ENCODE measurements at regions not wholly inside any gene's neighbourhood (a gene's known extent, or its start where the extent isn't known, plus 50 kb on each side); places are given as distances from the start of the nearest gene placed in this dataset.
A peak's percentile ranks its signal among the peaks of the same experiment; 100 is the strongest.

- Histone ChIP-seq H3K9ac (ENCODE audit: low read length) (no peak overlapping the region), H2BK5ac (ENCODE audit: low read depth, low read length, poor library complexity) (no peak overlapping the region), H2BK120ac (ENCODE audit: insufficient read depth, low read length, poor library complexity) (no peak overlapping the region), H3K36me3 (ENCODE audit: control insufficient read depth in 1 of 2, insufficient read depth in 2 of 2, low read length in 2 of 2) (no peaks in the 10 kb centered on the region), H3K4me1 (ENCODE audit: control insufficient read depth in 1 of 2, insufficient read depth in 2 of 2, low read length in 2 of 2) (peaks cover 3% of the 10 kb centered on the region in 2 experiments), H3K23ac (ENCODE audit: low read length) (no peak overlapping the region), H3K79me1 (ENCODE audit: low read length) (no peaks in the 10 kb centered on the region), H3K79me2 (ENCODE audit: control insufficient read depth, insufficient read depth, low read length, poor library complexity) (no peaks in the 10 kb centered on the region), H4K8ac (ENCODE audit: low read depth, low read length) (no peak overlapping the region), H3K18ac (ENCODE audit: low read length) (no peak overlapping the region), H3K27me3 (ENCODE audit: insufficient read depth, low read length) (no peaks in the 10 kb centered on the region), H3K9me3 (ENCODE audit: insufficient read depth, low read depth, low read length) (peaks cover 3% of the 10 kb centered on the region), H3K4ac (ENCODE audit: low read depth, low read length) (no peak overlapping the region), H2BK12ac (ENCODE audit: low read length) (no peak overlapping the region), H4K91ac (ENCODE audit: low read depth, low read length) (no peak overlapping the region), H3K14ac (ENCODE audit: low read length) (no peak overlapping the region), H3K27ac (ENCODE audit: low read depth, low read length) (no peak overlapping the region), H4K12ac (ENCODE audit: low read depth, low read length) (no peak overlapping the region), H2AK5ac (ENCODE audit: low read length) (no peak overlapping the region), H3K4me3 (ENCODE audit: low read depth, low read length) (no peak overlapping the region), H2AFZ (ENCODE audit: insufficient read depth, low read length, poor library complexity) (no peak overlapping the region), H3K4me2 (ENCODE audit: low read length) (no peak overlapping the region)
- DNase-seq, result no peak
- WGBS (ENCODE audit: extremely low coverage, insufficient coverage, insufficient read length), result no CpG with 5 or more reads among the region's 8 CpGs
Measured at GRCh38 chr6:43953794-43954310, 173.4 kb downstream of the MRPL14 start.

- H3K27ac ChIP-seq (ENCODE audit: low read depth, low read length), result no peak overlapping the region
- WGBS (ENCODE audit: extremely low coverage, insufficient coverage, insufficient read length), result no CpG with 5 or more reads among the region's 2 CpGs
Measured at GRCh38 chr6:43953256-43953655, 174.0 kb downstream of the MRPL14 start.

DNA sequence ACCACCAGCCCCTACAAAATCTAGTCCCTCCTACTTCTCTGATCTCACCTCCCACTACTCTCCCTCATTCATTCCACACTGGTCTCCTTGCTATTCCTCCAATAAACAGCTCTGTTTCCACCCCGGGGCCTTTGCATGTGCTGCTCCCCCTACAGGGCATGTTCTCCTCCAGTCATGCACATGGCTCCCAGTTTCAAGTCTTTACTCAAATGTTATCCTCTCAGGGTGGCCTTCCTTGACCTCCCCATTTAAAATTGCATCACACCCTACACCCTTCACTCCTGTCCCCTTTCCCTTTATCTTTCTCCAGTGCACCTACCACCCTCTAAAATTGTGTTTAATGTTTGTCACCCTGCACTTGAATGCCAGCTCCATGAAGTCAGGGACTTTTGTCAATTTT, 174.5 kb downstream of the MRPL14 start:
- no CpG with 5 or more reads among the region's 1 CpG for WGBS (ENCODE audit: extremely low coverage, insufficient coverage, insufficient read length)
- Histone ChIP-seq H3K27me3 (ENCODE audit: insufficient read depth, low read length) (no peaks in the 10 kb centered on the region), H3K79me1 (ENCODE audit: low read length) (no peaks in the 10 kb centered on the region), H3K9me3 (ENCODE audit: insufficient read depth, low read depth, low read length) (peaks cover 3% of the 10 kb centered on the region), H3K79me2 (ENCODE audit: control insufficient read depth, insufficient read depth, low read length, poor library complexity) (no peaks in the 10 kb centered on the region), H3K4me1 (ENCODE audit: control insufficient read depth in 1 of 2, insufficient read depth in 2 of 2, low read length in 2 of 2) (peaks cover 3 to 5% of the 10 kb centered on the region in 2 experiments), H2AFZ (ENCODE audit: insufficient read depth, low read length, poor library complexity) (no peak overlapping the region), H3K14ac (ENCODE audit: low read length) (no peak overlapping the region), H4K12ac (ENCODE audit: low read depth, low read length) (no peak overlapping the region), H2AK5ac (ENCODE audit: low read length) (no peak overlapping the region), H2BK120ac (ENCODE audit: insufficient read depth, low read length, poor library complexity) (no peak overlapping the region), H3K4me2 (ENCODE audit: low read length) (no peak overlapping the region), H3K4me3 (ENCODE audit: low read depth, low read length) (no peak overlapping the region), H3K36me3 (ENCODE audit: control insufficient read depth in 1 of 2, insufficient read depth in 2 of 2, low read length in 2 of 2) (no peaks in the 10 kb centered on the region), H4K91ac (ENCODE audit: low read depth, low read length) (no peak overlapping the region), H3K27ac (ENCODE audit: low read depth, low read length) (no peak overlapping the region), H2BK12ac (ENCODE audit: low read length) (no peak overlapping the region), H4K8ac (ENCODE audit: low read depth, low read length) (no peak overlapping the region), H3K9ac (ENCODE audit: low read length) (no peak overlapping the region), H3K4ac (ENCODE audit: low read depth, low read length) (no peak overlapping the region), H3K18ac (ENCODE audit: low read length) (no peak overlapping the region), H2BK5ac (ENCODE audit: low read depth, low read length, poor library complexity) (no peak overlapping the region), H3K23ac (ENCODE audit: low read length) (no peak overlapping the region)
- DNase-seq, result peak; percentile 25 to 62

More at GRCh38 chr6:43953256-43953655, 174.0 kb downstream of the MRPL14 start:
- no peak overlapping the region for H2BK120ac ChIP-seq (ENCODE audit: insufficient read depth, low read length, poor library complexity)
- H3K36me3 ChIP-seq (ENCODE audit: control insufficient read depth in 1 of 2, insufficient read depth in 2 of 2, low read length in 2 of 2), result no peaks in the 10 kb centered on the region
- no peak overlapping the region for H2BK5ac ChIP-seq (ENCODE audit: low read depth, low read length, poor library complexity)
- H3K23ac ChIP-seq (ENCODE audit: low read length), result no peak overlapping the region
- no peak overlapping the region for H2AK5ac ChIP-seq (ENCODE audit: low read length)
- H3K9ac ChIP-seq (ENCODE audit: low read length), result no peak overlapping the region
- no peak overlapping the region for H3K14ac ChIP-seq (ENCODE audit: low read length)
- H3K27me3 ChIP-seq (ENCODE audit: insufficient read depth, low read length), result no peaks in the 10 kb centered on the region
- no peaks in the 10 kb centered on the region for H3K79me2 ChIP-seq (ENCODE audit: control insufficient read depth, insufficient read depth, low read length, poor library complexity)
- H3K4me3 ChIP-seq (ENCODE audit: low read depth, low read length), result no peak overlapping the region
- no peak for DNase-seq
- peaks cover 3 to 5% of the 10 kb centered on the region in 2 experiments for H3K4me1 ChIP-seq (ENCODE audit: control insufficient read depth in 1 of 2, insufficient read depth in 2 of 2, low read length in 2 of 2)
- no peak overlapping the region for H2BK12ac ChIP-seq (ENCODE audit: low read length)
- no peak overlapping the region for H4K91ac ChIP-seq (ENCODE audit: low read depth, low read length)
- H3K4me2 ChIP-seq (ENCODE audit: low read length), result no peak overlapping the region
- no peak overlapping the region for H3K4ac ChIP-seq (ENCODE audit: low read depth, low read length)
- H4K8ac ChIP-seq (ENCODE audit: low read depth, low read length), result no peak overlapping the region
- no peaks in the 10 kb centered on the region for H3K79me1 ChIP-seq (ENCODE audit: low read length)
- H3K9me3 ChIP-seq (ENCODE audit: insufficient read depth, low read depth, low read length), result peaks cover 3% of the 10 kb centered on the region
- H4K12ac ChIP-seq (ENCODE audit: low read depth, low read length), result no peak overlapping the region
- H3K18ac ChIP-seq (ENCODE audit: low read length), result no peak overlapping the region
- no peak overlapping the region for H2AFZ ChIP-seq (ENCODE audit: insufficient read depth, low read length, poor library complexity)

DNA sequence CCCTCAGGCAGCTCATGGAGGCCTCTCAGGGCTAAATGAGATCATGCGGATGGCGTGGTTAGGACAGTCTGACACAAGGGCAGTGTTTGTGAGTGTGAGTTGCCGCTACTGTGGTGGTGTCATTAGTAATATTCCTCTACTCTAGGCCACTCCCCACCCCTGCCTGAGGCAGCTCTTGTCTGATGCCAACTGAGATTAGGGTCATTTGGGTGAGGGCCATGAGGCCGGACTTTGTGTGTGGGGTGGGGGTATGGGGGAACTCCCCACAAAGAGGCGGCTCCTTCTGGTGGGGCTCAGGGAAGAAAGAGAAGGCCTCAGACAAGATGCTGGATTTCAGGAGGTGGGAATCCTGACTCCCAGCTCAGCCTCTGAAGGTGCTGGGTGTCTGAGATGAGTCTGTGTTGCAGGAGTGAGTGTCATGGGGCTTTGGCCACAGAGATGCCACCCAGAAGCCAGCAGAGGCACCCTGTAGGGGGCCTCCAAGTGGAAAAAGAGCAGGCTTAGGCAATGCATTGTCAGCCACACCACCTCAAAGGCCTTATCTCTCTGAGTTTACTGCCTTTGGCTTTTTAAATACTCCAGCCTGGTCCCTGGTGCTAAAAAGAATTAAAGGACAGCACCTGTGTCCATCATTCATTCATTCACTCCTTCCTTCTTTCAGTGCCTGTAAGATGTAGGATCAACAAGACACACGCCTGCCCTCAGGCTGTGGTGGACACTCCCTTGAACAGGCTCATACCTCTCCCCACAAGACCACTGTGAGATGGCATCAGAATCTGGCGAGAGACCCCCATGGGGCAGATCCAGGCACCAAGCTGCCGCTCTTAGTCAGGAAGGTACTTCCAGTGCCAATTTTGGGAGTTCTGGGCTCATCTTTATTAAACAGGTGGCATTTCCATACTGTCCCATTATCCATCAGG, 175.2 kb downstream of the MRPL14 start:
- DNase-seq, result no peak
- no peak overlapping the region for H3K9ac ChIP-seq (ENCODE audit: low read length)
- no peak overlapping the region for H2BK12ac ChIP-seq (ENCODE audit: low read length)
- no peak overlapping the region for H3K4me3 ChIP-seq (ENCODE audit: low read depth, low read length)
- H3K23ac ChIP-seq (ENCODE audit: low read length), result no peak overlapping the region
- no peak overlapping the region for H4K12ac ChIP-seq (ENCODE audit: low read depth, low read length)
- no peak overlapping the region for H2BK120ac ChIP-seq (ENCODE audit: insufficient read depth, low read length, poor library complexity)
- peaks cover 3% of the 10 kb centered on the region for H3K9me3 ChIP-seq (ENCODE audit: insufficient read depth, low read depth, low read length)
- no peak overlapping the region for H2BK5ac ChIP-seq (ENCODE audit: low read depth, low read length, poor library complexity)
- H3K4ac ChIP-seq (ENCODE audit: low read depth, low read length), result no peak overlapping the region
- H2AFZ ChIP-seq (ENCODE audit: insufficient read depth, low read length, poor library complexity), result no peak overlapping the region
- H3K27ac ChIP-seq (ENCODE audit: low read depth, low read length), result no peak overlapping the region
- no peaks in the 10 kb centered on the region for H3K79me2 ChIP-seq (ENCODE audit: control insufficient read depth, insufficient read depth, low read length, poor library complexity)
- no peak overlapping the region for H4K91ac ChIP-seq (ENCODE audit: low read depth, low read length)
- no peak overlapping the region for H3K18ac ChIP-seq (ENCODE audit: low read length)
- H2AK5ac ChIP-seq (ENCODE audit: low read length), result no peak overlapping the region
- H3K14ac ChIP-seq (ENCODE audit: low read length), result no peak overlapping the region
- H3K4me2 ChIP-seq (ENCODE audit: low read length), result no peak overlapping the region
- H3K36me3 ChIP-seq (ENCODE audit: control insufficient read depth in 1 of 2, insufficient read depth in 2 of 2, low read length in 2 of 2), result no peaks in the 10 kb centered on the region
- H4K8ac ChIP-seq (ENCODE audit: low read depth, low read length), result no peak overlapping the region
- no CpG with 5 or more reads among the region's 8 CpGs for WGBS (ENCODE audit: extremely low coverage, insufficient coverage, insufficient read length)
- peaks cover 3 to 5% of the 10 kb centered on the region in 2 experiments for H3K4me1 ChIP-seq (ENCODE audit: control insufficient read depth in 1 of 2, insufficient read depth in 2 of 2, low read length in 2 of 2)
- no peaks in the 10 kb centered on the region for H3K79me1 ChIP-seq (ENCODE audit: low read length)
- no peaks in the 10 kb centered on the region for H3K27me3 ChIP-seq (ENCODE audit: insufficient read depth, low read length)

All from trophoblast cell (in vitro differentiated cells and primary cell).